ENCODE measurements at regions not wholly inside any gene's neighbourhood (a gene's known extent, or its start where the extent isn't known, plus 50 kb on each side); places are given as distances from the start of the nearest gene placed in this dataset.
"Not testable (repeated sequence)": the region's sequence is repeated elsewhere in the genome, so short reads cannot be mapped to it uniquely, and the experiment has no call there.

DNA sequence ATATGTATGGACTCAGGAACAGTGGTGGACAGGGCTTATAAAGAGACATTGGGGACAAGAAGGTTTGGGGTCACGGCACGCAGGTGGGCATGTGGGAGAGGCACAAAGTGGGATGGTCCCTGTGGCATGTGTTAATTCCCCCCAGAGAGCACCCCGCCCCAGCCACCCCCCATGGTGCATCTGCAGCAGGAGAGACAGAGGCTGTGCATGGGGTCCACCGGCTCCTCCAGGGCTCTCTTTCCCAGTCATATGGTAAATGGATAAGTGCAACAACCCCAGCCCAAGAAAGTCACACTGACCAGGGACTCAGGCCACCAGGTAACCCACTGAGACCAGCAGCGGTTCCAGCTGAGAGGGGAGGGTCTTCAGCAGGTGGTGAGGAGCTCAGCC is 242.1 kb downstream of the BCL11B start:
- DNase-seq (ENCODE audit: insufficient read length, low spot score) (no peak), FAIRE-seq (no peak)
- no peak for TF ChIP-seq SPI1 (IDR thresholded peaks at IDR 0.05; ENCODE audit: low read depth, low read length)
- no peak for TF ChIP-seq PAX5 (IDR thresholded peaks at IDR 0.05; ENCODE audit: insufficient read depth, low read length, severe bottlenecking)
- no peak for TF ChIP-seq POU2F2 (IDR thresholded peaks at IDR 0.05; ENCODE audit: low read depth, low read length)
- no peak for TF ChIP-seq POLR2AphosphoS5 (IDR thresholded peaks at IDR 0.05; ENCODE audit: low read depth, low read length)

GRCh38 chr14:99030454-99030853 is 241.5 kb downstream of the BCL11B start:
- FAIRE-seq (no peak), DNase-seq (ENCODE audit: insufficient read length, low spot score) (no peak)
- TF ChIP-seq POLR2AphosphoS5 (IDR thresholded peaks at IDR 0.05; ENCODE audit: low read depth, low read length), result no peak
- no peak for TF ChIP-seq PAX5 (IDR thresholded peaks at IDR 0.05; ENCODE audit: insufficient read depth, low read length, severe bottlenecking)
- no peak for TF ChIP-seq TAF1 (IDR thresholded peaks at IDR 0.05; ENCODE audit: low read depth, low read length)
- no peak for TF ChIP-seq SPI1 (IDR thresholded peaks at IDR 0.05; ENCODE audit: low read depth, low read length)
- TF ChIP-seq POLR2A (IDR thresholded peaks at IDR 0.05; ENCODE audit: low read depth, low read length), result no peak
- no peak for TF ChIP-seq POU2F2 (IDR thresholded peaks at IDR 0.05; ENCODE audit: low read depth, low read length)

DNA sequence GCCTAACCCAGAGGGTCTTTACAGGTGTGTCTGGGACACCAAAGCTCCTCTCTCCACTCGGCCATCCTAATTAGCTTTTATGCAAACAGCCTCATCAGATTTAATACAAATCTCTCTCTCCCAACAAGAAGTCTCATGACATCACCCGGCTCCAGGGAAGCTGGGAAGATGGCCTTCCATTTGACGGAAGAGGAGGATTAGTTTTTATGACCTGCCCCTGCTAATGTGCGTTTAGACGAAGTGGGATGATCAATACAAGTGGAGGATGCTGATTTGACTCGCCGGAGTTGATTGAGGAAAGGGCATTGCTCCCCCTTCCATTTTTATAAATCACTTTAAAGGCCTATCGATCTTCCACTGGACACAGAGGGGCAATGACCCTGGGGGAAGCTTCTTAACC is 239.2 kb downstream of the BCL11B start:
- FAIRE-seq (no peak), DNase-seq (ENCODE audit: insufficient read length, low spot score) (no peak)
- TF ChIP-seq POU2F2 (IDR thresholded peaks at IDR 0.05; ENCODE audit: low read depth, low read length) (no peak), SPI1 (IDR thresholded peaks at IDR 0.05; ENCODE audit: low read depth, low read length) (no peak), TAF1 (IDR thresholded peaks at IDR 0.05; ENCODE audit: low read depth, low read length) (no peak), POLR2A (IDR thresholded peaks at IDR 0.05; ENCODE audit: low read depth, low read length) (no peak), POLR2AphosphoS5 (IDR thresholded peaks at IDR 0.05; ENCODE audit: low read depth, low read length) (no peak), PAX5 (IDR thresholded peaks at IDR 0.05; ENCODE audit: insufficient read depth, low read length, severe bottlenecking) (no peak)

GRCh38 chr14:99033951-99034350 is 238.0 kb downstream of the BCL11B start:
- TF ChIP-seq POU2F2 (IDR thresholded peaks at IDR 0.05; ENCODE audit: low read depth, low read length), result no peak
- no peak for TF ChIP-seq POLR2AphosphoS5 (IDR thresholded peaks at IDR 0.05; ENCODE audit: low read depth, low read length)
- TF ChIP-seq POLR2A (IDR thresholded peaks at IDR 0.05; ENCODE audit: low read depth, low read length), result no peak
- TF ChIP-seq PAX5 (IDR thresholded peaks at IDR 0.05; ENCODE audit: insufficient read depth, low read length, severe bottlenecking), result no peak
- no peak for TF ChIP-seq SPI1 (IDR thresholded peaks at IDR 0.05; ENCODE audit: low read depth, low read length)
- TF ChIP-seq TAF1 (IDR thresholded peaks at IDR 0.05; ENCODE audit: low read depth, low read length), result no peak
- FAIRE-seq (no peak), DNase-seq (ENCODE audit: insufficient read length, low spot score) (no peak)

- FAIRE-seq, result no peak
- TF ChIP-seq TAF1 (IDR thresholded peaks at IDR 0.05; ENCODE audit: low read depth, low read length) (no peak), SPI1 (IDR thresholded peaks at IDR 0.05; ENCODE audit: low read depth, low read length) (no peak), POLR2A (IDR thresholded peaks at IDR 0.05; ENCODE audit: low read depth, low read length) (no peak), POLR2AphosphoS5 (IDR thresholded peaks at IDR 0.05; ENCODE audit: low read depth, low read length) (no peak), POU2F2 (IDR thresholded peaks at IDR 0.05; ENCODE audit: low read depth, low read length) (no peak), PAX5 (IDR thresholded peaks at IDR 0.05; ENCODE audit: insufficient read depth, low read length, severe bottlenecking) (no peak)
- no peak for DNase-seq (ENCODE audit: insufficient read length, low spot score)
These were observed 237.3 kb downstream of the BCL11B start for GRCh38 chr14:99034711-99035171.

DNA sequence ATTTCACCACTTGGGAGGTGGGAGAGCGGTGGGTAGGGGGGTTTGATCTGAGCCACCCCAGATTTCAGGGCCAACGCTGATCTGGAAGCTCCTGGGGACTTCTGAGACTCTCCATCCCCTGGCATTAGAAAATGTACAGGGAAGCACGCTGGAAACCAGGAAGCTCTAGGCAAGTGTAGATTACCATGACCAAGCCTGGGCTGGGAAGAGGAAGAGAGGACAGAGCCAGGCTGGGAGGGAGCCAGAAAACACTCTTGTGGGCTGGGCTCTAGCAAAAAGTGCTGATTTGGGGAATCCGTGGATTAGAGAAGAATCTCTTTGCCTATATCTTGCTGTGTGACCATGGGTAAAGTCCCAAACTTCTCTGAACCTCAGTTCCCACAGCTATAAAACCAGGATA is 236.7 kb downstream of the BCL11B start:
- TF ChIP-seq SPI1 (IDR thresholded peaks at IDR 0.05; ENCODE audit: low read depth, low read length), result no peak
- TF ChIP-seq POLR2A (IDR thresholded peaks at IDR 0.05; ENCODE audit: low read depth, low read length), result no peak
- TF ChIP-seq POU2F2 (IDR thresholded peaks at IDR 0.05; ENCODE audit: low read depth, low read length), result no peak
- TF ChIP-seq PAX5 (IDR thresholded peaks at IDR 0.05; ENCODE audit: insufficient read depth, low read length, severe bottlenecking), result no peak
- no peak for TF ChIP-seq POLR2AphosphoS5 (IDR thresholded peaks at IDR 0.05; ENCODE audit: low read depth, low read length)
- no peak for TF ChIP-seq TAF1 (IDR thresholded peaks at IDR 0.05; ENCODE audit: low read depth, low read length)
- DNase-seq (ENCODE audit: insufficient read length, low spot score), result no peak
- FAIRE-seq, result no peak

GRCh38 chr14:99035712-99036610 is 236.0 kb downstream of the BCL11B start:
- FAIRE-seq (no peak), DNase-seq (ENCODE audit: insufficient read length, low spot score) (no peak)
- no peak for TF ChIP-seq PAX5 (IDR thresholded peaks at IDR 0.05; ENCODE audit: insufficient read depth, low read length, severe bottlenecking)
- TF ChIP-seq POU2F2 (IDR thresholded peaks at IDR 0.05; ENCODE audit: low read depth, low read length), result no peak
- no peak for TF ChIP-seq POLR2AphosphoS5 (IDR thresholded peaks at IDR 0.05; ENCODE audit: low read depth, low read length)
- TF ChIP-seq SPI1 (IDR thresholded peaks at IDR 0.05; ENCODE audit: low read depth, low read length), result no peak

- no peak for FAIRE-seq
These were observed 235.2 kb downstream of the BCL11B start for GRCh38 chr14:99036611-99037293.

GRCh38 chr14:99037326-99037725 is 234.7 kb downstream of the BCL11B start:
- DNase-seq (ENCODE audit: insufficient read length, low spot score); FAIRE-seq: not testable (repeated sequence)

More at GRCh38 chr14:99036611-99037293, 235.2 kb downstream of the BCL11B start:
- DNase-seq (ENCODE audit: insufficient read length, low spot score), result no peak
- TF ChIP-seq SPI1 (IDR thresholded peaks at IDR 0.05; ENCODE audit: low read depth, low read length), result no peak
- TF ChIP-seq POLR2A (IDR thresholded peaks at IDR 0.05; ENCODE audit: low read depth, low read length), result no peak

Measured in GM12891 (cell line).